IMR-90 (cell line): ENCODE measurements at regions not wholly inside any gene's neighbourhood (a gene's known extent, or its start where the extent isn't known, plus 50 kb on each side); places are given as distances from the start of the nearest gene placed in this dataset.

Experiments used
- ATAC-seq: fragments of 200-7000 bp; cut with Tn5 transposase; 2 replicates; pipeline ENCODE4 v1.9.1; 2020; ENCODE audit warnings: low read depth, mild to moderate bottlenecking, moderate library complexity
- BruUV-seq: library from RNA; stranded (reverse); fragments of 400-500 nt; replicated peaks from 2 replicates; lab custom pipeline; 2021; lab: Mats Ljungman, UMichigan
- CTCF ChIA-PET: fragments of 300-600 bp; formaldehyde crosslinking; extraction: SDS; loops from one replicate; lab custom pipeline; 2021; ENCODE audit warnings: antibody characterized with exemption; lab: Yijun Ruan, JAX
- POLR2A ChIA-PET: fragments of 300-600 bp; sonication (Branson Sonifier 250); formaldehyde crosslinking; loops from one replicate; lab custom pipeline; 2022; ENCODE audit warnings: antibody characterized with exemption; ENCODE audit not compliant: unreplicated experiment; lab: Charles Lee
- DNase-seq: peaks from one replicate; pipeline ENCODE4 v3.0.0; 2013
- H2AFZ ChIP-seq: replicated peaks from 2 replicates; pipeline ENCODE3; 2013; ENCODE audit warnings: low read length, mild to moderate bottlenecking; ENCODE audit not compliant: poor library complexity
- H2AK5ac ChIP-seq: 2 replicates; pipeline ENCODE4 v1.6.1; 2013; ENCODE audit warnings: low read depth, low read length, inconsistent platforms
- H2AK9ac ChIP-seq: replicated peaks from 2 replicates; pipeline ENCODE3; 2013; ENCODE audit warnings: mild to moderate bottlenecking, low read depth, low read length, moderate library complexity; ENCODE audit not compliant: poor library complexity
- H2BK120ac ChIP-seq: 2 replicates; pipeline ENCODE4 v1.6.1; 2013; ENCODE audit warnings: low read depth, low read length, inconsistent platforms
- H2BK15ac ChIP-seq: 3 replicates; pipeline ENCODE4 v1.6.1; 2013; ENCODE audit warnings: low read depth, low read length, inconsistent platforms
- H2BK20ac ChIP-seq: 2 replicates; pipeline ENCODE4 v1.6.1; 2013; ENCODE audit warnings: low read depth, mild to moderate bottlenecking, inconsistent platforms, low read length, moderate library complexity
- H2BK5ac ChIP-seq: 2 replicates; pipeline ENCODE4 v1.6.1; 2013; ENCODE audit warnings: mild to moderate bottlenecking, low read depth, low read length, inconsistent platforms; ENCODE audit not compliant: poor library complexity, severe bottlenecking
- H3K14ac ChIP-seq: replicated peaks from 2 replicates; pipeline ENCODE4 v1.6.1; 2013; ENCODE audit warnings: low read depth, low read length, inconsistent platforms
- H3K18ac ChIP-seq: 2 replicates; pipeline ENCODE4 v1.6.1; 2013; ENCODE audit warnings: low read depth, low read length, control low read depth
- H3K23ac ChIP-seq: 2 replicates; pipeline ENCODE4 v1.6.1; 2013; ENCODE audit warnings: low read depth, low read length, inconsistent platforms
- H3K27ac ChIP-seq: 2 replicates; pipeline ENCODE4 v1.5.1; 2013; ENCODE audit warnings: mild to moderate bottlenecking, control low read depth, low read length; ENCODE audit not compliant: insufficient read depth
- H3K27me3 ChIP-seq: 2 replicates; pipeline ENCODE4 v1.6.1; 2013; ENCODE audit warnings: low read length; ENCODE audit not compliant: control insufficient read depth, insufficient read depth
- H3K36me3 ChIP-seq: 2 replicates; pipeline ENCODE4 v1.6.1; 2013; ENCODE audit warnings: low read length, mixed read lengths; ENCODE audit not compliant: control insufficient read depth, insufficient read depth
- H3K4ac ChIP-seq: 2 replicates; pipeline ENCODE4 v1.6.1; 2013; ENCODE audit warnings: low read depth, low read length, inconsistent platforms
- H3K4me1 ChIP-seq: 2 replicates; pipeline ENCODE4 v1.6.1; 2013; ENCODE audit warnings: low read length, mixed read lengths; ENCODE audit not compliant: control insufficient read depth, insufficient read depth
- H3K4me2 ChIP-seq: 2 replicates; pipeline ENCODE4 v1.6.1; 2013; ENCODE audit warnings: low read depth, mild to moderate bottlenecking, control low read depth, low read length, moderate library complexity
- H3K4me3 ChIP-seq: 2 replicates; pipeline ENCODE4 v1.5.1; 2013; ENCODE audit warnings: low read depth, mild to moderate bottlenecking, control low read depth, low read length, moderate library complexity; ENCODE audit not compliant: insufficient read depth
- H3K56ac ChIP-seq: 2 replicates; pipeline ENCODE4 v1.6.1; 2013; ENCODE audit warnings: low read length, inconsistent platforms; ENCODE audit not compliant: insufficient read depth; ENCODE audit errors: extremely low read depth
- H3K79me1 ChIP-seq, 2 experiments: 2 replicates each; pipeline ENCODE4 v1.6.1; 2013; ENCODE audit warnings: low read length in 2 of 2, inconsistent platforms in 1 of 2, low read depth in 1 of 2
- H3K9ac ChIP-seq: 2 replicates; pipeline ENCODE4 v1.6.1; 2013; ENCODE audit warnings: low read depth, low read length, control low read depth
- H3K9me1 ChIP-seq: 2 replicates; pipeline ENCODE4 v1.6.1; 2013; ENCODE audit warnings: low read length, inconsistent platforms; ENCODE audit not compliant: insufficient read depth
- H3K9me3 ChIP-seq: 2 replicates; pipeline ENCODE4 v1.6.1; 2013; ENCODE audit warnings: low read length; ENCODE audit not compliant: control insufficient read depth, insufficient read depth
- H4K20me1 ChIP-seq: 2 replicates; pipeline ENCODE4 v1.6.1; 2013; ENCODE audit warnings: low read length, inconsistent platforms; ENCODE audit not compliant: insufficient read depth
- H4K5ac ChIP-seq: 2 replicates; pipeline ENCODE4 v1.6.1; 2013; ENCODE audit warnings: mild to moderate bottlenecking, low read depth, low read length, control low read depth
- H4K8ac ChIP-seq, 2 experiments: 2 replicates each; pipeline ENCODE4 v1.6.1; 2013; ENCODE audit warnings: low read depth in 2 of 2, low read length in 2 of 2, control low read depth in 1 of 2, inconsistent platforms in 1 of 2
- H4K91ac ChIP-seq: 2 replicates; pipeline ENCODE4 v1.6.1; 2013; ENCODE audit warnings: low read depth, low read length, inconsistent platforms; ENCODE audit not compliant: insufficient read depth
- BHLHE40 ChIP-seq: fragments of 150-350 bp; IDR thresholded peaks from 2 replicates; pipeline ENCODE4 v1.6.1; 2016; ENCODE audit warnings: mild to moderate bottlenecking, low read depth, low read length
- CHD1 ChIP-seq: IDR thresholded peaks from 2 replicates; pipeline ENCODE4 v1.6.1; 2012; ENCODE audit warnings: low read depth, low read length, improper control_type of control experiment
- FOS ChIP-seq: fragments of 150-350 bp; IDR thresholded peaks from 2 replicates; pipeline ENCODE4 v1.6.1; 2016; ENCODE audit warnings: low read depth, low read length
- MAFK ChIP-seq: IDR thresholded peaks from 2 replicates; pipeline ENCODE4 v1.6.1; 2012; ENCODE audit warnings: low read depth, low read length, improper control_type of control experiment
- MXI1 ChIP-seq: IDR thresholded peaks from 2 replicates; pipeline ENCODE4 v1.6.1; 2012; ENCODE audit warnings: low read depth, mild to moderate bottlenecking, low read length, moderate library complexity, borderline replicate concordance
- POLR2A ChIP-seq: IDR thresholded peaks from 2 replicates; pipeline ENCODE4 v1.6.1; 2012; ENCODE audit warnings: mild to moderate bottlenecking, low read depth, low read length
- RAD21 ChIP-seq: IDR thresholded peaks from 2 replicates; pipeline ENCODE4 v1.6.1; 2012; ENCODE audit warnings: low read length, improper control_type of control experiment
- WGBS, 2 experiments: methylation state at CpG; one replicate each; pipeline versions ENCODE4 v1.1.5 to v1.1.7; 2013; ENCODE audit warnings: missing lambda C conversion rate in 2 of 2; ENCODE audit not compliant: insufficient read length in 1 of 2; ENCODE audit errors: extremely low coverage in 2 of 2; 5-methylcytosine and 5-hydroxymethylcytosine counted together
- dilution Hi-C: fragments of 300-500 bp; cut with HindIII; formaldehyde crosslinking; loops from one replicate; pipeline ENCODE4 v1.14.3; 2018; ENCODE audit warnings: low sequenced_read_pairs; ENCODE audit not compliant: unreplicated experiment
- in situ Hi-C: fragments of 300-500 bp; cut with MboI; formaldehyde crosslinking; loops from 3 replicates; pipeline ENCODE4 v1.14.3; 2019; ENCODE audit warnings: low sequenced_read_pairs, inconsistent platforms, mixed read lengths
- intact Hi-C: fragments of 100-400 bp; cut with micrococcal nuclease; formaldehyde crosslinking; loops from 2 replicates; pipeline ENCODE4 v1.10.0; 2022

GRCh38 chr6:88455317-88455716 lies 289.2 kb upstream of the CNR1 start:
- H2BK15ac ChIP-seq = no peak overlapping the region
- H3K79me1 ChIP-seq = no peaks in the 10 kb centered on the region
- no peak overlapping the region for H2BK5ac ChIP-seq
- H2BK20ac ChIP-seq = no peak overlapping the region
- no peak overlapping the region for H3K23ac ChIP-seq
- no peaks in the 10 kb centered on the region for H4K20me1 ChIP-seq
- H3K27me3 ChIP-seq = no peaks in the 10 kb centered on the region
- DNase-seq (no peak), ATAC-seq (no peak)
- H3K4me3 ChIP-seq = no peak overlapping the region
- H3K9ac ChIP-seq = no peak overlapping the region
- dilution Hi-C loops = no loop called here
- no peaks in the 10 kb centered on the region for H3K36me3 ChIP-seq
- no peak overlapping the region for H3K14ac ChIP-seq
- H3K4me1 ChIP-seq = no peaks in the 10 kb centered on the region
- H3K18ac ChIP-seq = no peak overlapping the region
- H4K8ac ChIP-seq = no peak overlapping the region
- H2AK9ac ChIP-seq = no peak overlapping the region
- H4K91ac ChIP-seq = no peak overlapping the region
- no peak overlapping the region for H2AFZ ChIP-seq
- no TSS peak for BruUV-seq
- H2AK5ac ChIP-seq = no peak overlapping the region
- H4K5ac ChIP-seq = no peak overlapping the region
- WGBS, 2 experiments = 0% methylated on average over 1 of the region's 3 CpGs; no CpG with 5 or more reads in 1 of the 2 experiments
- 0 out of 2 replicates have a peak, but pooled peaks cover 2% of the 10 kb centered on the region for H3K9me3 ChIP-seq
- no peak overlapping the region for H3K56ac ChIP-seq
- POLR2A ChIA-PET = no interaction called here
- no peak overlapping the region for H2BK120ac ChIP-seq
- CTCF ChIA-PET = no interaction called here
- no peaks in the 10 kb centered on the region for H3K9me1 ChIP-seq
- intact Hi-C loops = no loop called here
- H3K4me2 ChIP-seq = no peak overlapping the region
- H3K27ac ChIP-seq = no peak overlapping the region
- in situ Hi-C loops = no loop called here
- H3K4ac ChIP-seq = no peak overlapping the region
- no peak for TF ChIP-seq CHD1
- TF ChIP-seq POLR2A = no peak
- TF ChIP-seq MXI1 = no peak
- TF ChIP-seq MAFK = no peak
- TF ChIP-seq RAD21 = no peak
- no peak for TF ChIP-seq FOS
- no peak for TF ChIP-seq BHLHE40
